ENCODE measurements at regions not wholly inside any gene's neighbourhood (a gene's known extent, or its start where the extent isn't known, plus 50 kb on each side); places are given as distances from the start of the nearest gene placed in this dataset.
"Not testable (repeated sequence)": the region's sequence is repeated elsewhere in the genome, so short reads cannot be mapped to it uniquely, and the experiment has no call there.

DNA sequence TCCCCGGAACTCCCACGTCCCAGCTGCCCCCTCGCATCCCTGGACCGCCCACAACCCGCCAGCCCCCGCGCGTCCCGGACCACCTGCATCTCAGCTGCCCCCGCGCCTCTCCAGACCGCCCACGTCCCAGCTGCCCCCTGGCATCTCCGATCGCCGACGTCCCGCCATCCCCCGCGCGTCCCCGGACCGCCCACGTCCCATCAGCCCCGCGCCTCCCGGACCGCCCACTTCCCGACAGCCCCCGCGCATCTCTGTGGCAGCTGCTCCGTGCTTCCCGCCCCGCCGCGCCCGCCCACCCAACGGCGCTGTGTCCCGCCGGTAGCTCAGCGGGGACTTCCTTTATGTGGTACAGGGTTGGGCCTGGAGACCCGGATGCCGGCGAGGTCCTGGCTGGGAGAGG, 955.8 kb downstream of the TMEM121 start:
- TF ChIP-seq, protein P1, sequence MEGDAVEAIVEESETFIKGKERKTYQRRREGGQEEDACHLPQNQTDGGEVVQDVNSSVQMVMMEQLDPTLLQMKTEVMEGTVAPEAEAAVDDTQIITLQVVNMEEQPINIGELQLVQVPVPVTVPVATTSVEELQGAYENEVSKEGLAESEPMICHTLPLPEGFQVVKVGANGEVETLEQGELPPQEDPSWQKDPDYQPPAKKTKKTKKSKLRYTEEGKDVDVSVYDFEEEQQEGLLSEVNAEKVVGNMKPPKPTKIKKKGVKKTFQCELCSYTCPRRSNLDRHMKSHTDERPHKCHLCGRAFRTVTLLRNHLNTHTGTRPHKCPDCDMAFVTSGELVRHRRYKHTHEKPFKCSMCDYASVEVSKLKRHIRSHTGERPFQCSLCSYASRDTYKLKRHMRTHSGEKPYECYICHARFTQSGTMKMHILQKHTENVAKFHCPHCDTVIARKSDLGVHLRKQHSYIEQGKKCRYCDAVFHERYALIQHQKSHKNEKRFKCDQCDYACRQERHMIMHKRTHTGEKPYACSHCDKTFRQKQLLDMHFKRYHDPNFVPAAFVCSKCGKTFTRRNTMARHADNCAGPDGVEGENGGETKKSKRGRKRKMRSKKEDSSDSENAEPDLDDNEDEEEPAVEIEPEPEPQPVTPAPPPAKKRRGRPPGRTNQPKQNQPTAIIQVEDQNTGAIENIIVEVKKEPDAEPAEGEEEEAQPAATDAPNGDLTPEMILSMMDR (IDR thresholded peaks at IDR 0.05): not testable (repeated sequence)
- not testable (repeated sequence) for TF ChIP-seq POLR2A (IDR thresholded peaks at IDR 0.05)

All from stomach (tissue), 4 donors.